ENCODE measurements at regions not wholly inside any gene's neighbourhood (a gene's known extent, or its start where the extent isn't known, plus 50 kb on each side); places are given as distances from the start of the nearest gene placed in this dataset.

DNA sequence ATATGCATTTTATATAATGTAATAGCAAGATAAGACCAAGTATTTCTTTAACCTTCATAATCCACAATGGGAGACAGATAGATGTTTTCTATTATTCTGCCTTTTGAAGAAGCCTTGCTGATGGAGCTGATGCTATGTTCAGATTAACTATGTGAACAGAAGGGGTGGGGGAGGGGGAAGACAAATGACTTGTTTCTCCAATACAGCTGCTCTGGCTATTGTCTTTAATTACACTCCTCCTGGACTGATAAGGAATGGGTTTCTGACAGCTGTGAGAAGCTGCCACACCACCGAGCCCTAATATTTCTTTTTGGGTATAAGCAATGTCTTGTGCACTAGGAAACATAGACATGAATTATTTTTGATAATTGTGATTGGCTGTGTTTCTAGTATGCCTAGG, 62.0 kb downstream of the CAVIN4 start:
- ATAC-seq = no peak
- H3K4me1 ChIP-seq = no peaks in the 10 kb centered on the region
- TF ChIP-seq CTCF (IDR thresholded peaks at IDR 0.05) (no peak), POLR2A (IDR thresholded peaks at IDR 0.05) (no peak)
- peaks cover 0 to 12% (median 0%) of the 10 kb centered on the region in 12 donors for H3K9me3 ChIP-seq
- peaks cover 0 to 13% (median 0%) of the 10 kb centered on the region in 9 donors for H3K27me3 ChIP-seq
- no peak for DNase-seq
- H3K27ac ChIP-seq = no peak overlapping the region
- intact Hi-C loops (cut with DNase I) = no loop called here
- no peak overlapping the region for H3K4me3 ChIP-seq
- WGBS, 4 donors = 7 to 25% (median 13%) methylated on average over 1 of the region's 1 CpG
- H3K36me3 ChIP-seq = no peaks in the 10 kb centered on the region

DNA sequence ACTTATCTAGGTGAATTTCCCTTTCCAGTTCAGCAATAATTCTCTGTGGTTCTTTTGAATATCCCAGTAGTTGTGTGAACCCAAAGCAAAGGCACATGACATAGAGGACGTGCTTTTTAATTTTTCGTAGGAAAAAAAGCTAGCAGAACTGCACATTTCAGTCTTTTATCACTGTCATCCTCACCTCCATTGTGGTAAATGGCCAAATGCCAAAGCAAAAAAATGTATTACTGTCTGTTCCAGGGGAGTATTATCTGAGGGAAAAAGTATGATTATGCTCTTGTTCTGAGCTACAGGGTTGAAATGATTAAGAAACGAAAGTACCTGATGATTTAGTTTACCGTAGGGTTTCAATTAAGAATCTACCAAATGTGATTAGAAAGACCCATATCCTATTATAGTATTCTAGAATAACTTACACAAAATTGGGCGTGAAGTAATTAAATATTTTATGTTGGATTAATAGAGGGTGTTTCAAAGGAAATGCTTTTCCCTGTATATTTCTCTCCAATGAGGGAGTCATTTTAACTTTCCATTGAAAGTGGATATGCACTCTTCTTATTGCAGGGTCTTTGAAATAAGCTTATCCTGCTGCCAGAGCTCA, 62.7 kb downstream of the CAVIN4 start:
- ATAC-seq = no peak
- peaks cover 0 to 8% (median 0%) of the 10 kb centered on the region in 12 donors for H3K9me3 ChIP-seq
- peaks cover 0 to 13% (median 0%) of the 10 kb centered on the region in 9 donors for H3K27me3 ChIP-seq
- no peaks in the 10 kb centered on the region for H3K36me3 ChIP-seq
- no peak overlapping the region for H3K4me3 ChIP-seq
- 64 to 77% (median 72%) methylated on average over 5 of the region's 5 CpGs for WGBS, 4 donors
- intact Hi-C loops (cut with DNase I) = no loop called here
- TF ChIP-seq CTCF (IDR thresholded peaks at IDR 0.05) (no peak), POLR2A (IDR thresholded peaks at IDR 0.05) (no peak)
- DNase-seq = no peak
- H3K4me1 ChIP-seq = no peaks in the 10 kb centered on the region
- H3K27ac ChIP-seq = no peak overlapping the region

- H3K4me3 ChIP-seq = no peak overlapping the region
- no peak for ATAC-seq
- 73 to 79% (median 75%) methylated on average over 2 of the region's 2 CpGs for WGBS, 4 donors
- H3K4me1 ChIP-seq = no peaks in the 10 kb centered on the region
- H3K27me3 ChIP-seq = peaks cover 0 to 13% (median 0%) of the 10 kb centered on the region in 9 donors
- no peak overlapping the region for H3K27ac ChIP-seq
- intact Hi-C loops (cut with DNase I) = no loop called here
- H3K36me3 ChIP-seq = no peaks in the 10 kb centered on the region
- TF ChIP-seq CTCF (IDR thresholded peaks at IDR 0.05) (no peak), POLR2A (IDR thresholded peaks at IDR 0.05) (no peak)
- no peak for DNase-seq
- H3K9me3 ChIP-seq = peaks cover 0 to 8% (median 0%) of the 10 kb centered on the region in 12 donors
Observed at GRCh38 chr9:100641166-100641565, 63.3 kb downstream of the CAVIN4 start.

GRCh38 chr9:100652850-100653249, 75.0 kb downstream of the CAVIN4 start:
- Histone ChIP-seq H3K9me3 (peaks cover 0 to 17% (median 5%) of the 10 kb centered on the region in 12 donors), H3K27me3 (no peaks in the 10 kb centered on the region), H3K36me3 (no peaks in the 10 kb centered on the region), H3K4me1 (no peaks in the 10 kb centered on the region), H3K4me3 (no peak overlapping the region), H3K27ac (no peak overlapping the region)
- TF ChIP-seq CTCF (IDR thresholded peaks at IDR 0.05) (no peak), POLR2A (IDR thresholded peaks at IDR 0.05) (no peak)
- intact Hi-C loops (cut with DNase I) = no loop called here
- ATAC-seq (no peak), DNase-seq (no peak)
- 85 to 87% (median 85%) methylated on average over 4 of the region's 4 CpGs for WGBS, 4 donors

All from heart left ventricle (tissue), 16 donors.